ENCODE measurements at regions not wholly inside any gene's neighbourhood (a gene's known extent, or its start where the extent isn't known, plus 50 kb on each side); places are given as distances from the start of the nearest gene placed in this dataset.

DNA sequence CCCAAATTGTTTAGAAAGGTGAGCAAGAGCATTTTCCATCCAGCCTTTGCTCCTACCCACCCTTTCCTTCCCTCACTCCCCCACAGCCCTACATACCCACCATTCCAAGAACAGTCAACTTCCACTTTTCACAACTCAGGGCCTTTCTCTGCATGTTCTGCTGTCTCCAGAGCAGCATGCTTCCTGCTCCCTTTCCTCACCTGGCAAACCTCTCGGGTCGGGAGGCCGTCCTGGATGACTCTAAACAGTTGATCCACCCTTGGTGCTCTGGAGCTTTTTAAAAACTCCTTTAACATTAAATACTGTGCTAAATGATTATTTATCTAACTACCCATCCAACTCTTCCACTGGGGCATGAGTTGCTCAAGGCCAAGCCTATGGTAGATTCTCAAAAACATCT, 200.6 kb downstream of the SETD4 start:
- DNase-seq (ENCODE audit: insufficient read length) (no peak), FAIRE-seq (no peak)
- TF ChIP-seq POLR2AphosphoS5 (IDR thresholded peaks at IDR 0.05; ENCODE audit: low read depth, low read length) (no peak), POLR2A (IDR thresholded peaks at IDR 0.05; ENCODE audit: low read depth, low read length) (no peak), TAF1 (IDR thresholded peaks at IDR 0.05; ENCODE audit: borderline replicate concordance, low read depth, low read length) (no peak)

- no peak for TF ChIP-seq POLR2A (IDR thresholded peaks at IDR 0.05; ENCODE audit: low read depth, low read length)
- no peak for TF ChIP-seq POLR2AphosphoS5 (IDR thresholded peaks at IDR 0.05; ENCODE audit: low read depth, low read length)
- no peak for TF ChIP-seq TAF1 (IDR thresholded peaks at IDR 0.05; ENCODE audit: borderline replicate concordance, low read depth, low read length)
- no peak for FAIRE-seq
Measured at GRCh38 chr21:35857095-35857494, 203.2 kb downstream of the SETD4 start.

GRCh38 chr21:35855484-35855883, 204.8 kb downstream of the SETD4 start:
- FAIRE-seq = no peak
- DNase-seq (ENCODE audit: insufficient read length) = no peak
- no peak for TF ChIP-seq POLR2A (IDR thresholded peaks at IDR 0.05; ENCODE audit: low read depth, low read length)
- no peak for TF ChIP-seq POLR2AphosphoS5 (IDR thresholded peaks at IDR 0.05; ENCODE audit: low read depth, low read length)
- TF ChIP-seq TAF1 (IDR thresholded peaks at IDR 0.05; ENCODE audit: borderline replicate concordance, low read depth, low read length) = no peak

More at GRCh38 chr21:35857095-35857494, 203.2 kb downstream of the SETD4 start:
- DNase-seq (ENCODE audit: insufficient read length) = no peak

- no peak for DNase-seq (ENCODE audit: insufficient read length)
- FAIRE-seq = no peak
- no peak for TF ChIP-seq TAF1 (IDR thresholded peaks at IDR 0.05; ENCODE audit: borderline replicate concordance, low read depth, low read length)
- no peak for TF ChIP-seq POLR2A (IDR thresholded peaks at IDR 0.05; ENCODE audit: low read depth, low read length)
- TF ChIP-seq POLR2AphosphoS5 (IDR thresholded peaks at IDR 0.05; ENCODE audit: low read depth, low read length) = no peak
Measured at GRCh38 chr21:35854281-35854680, 206.0 kb downstream of the SETD4 start.

GRCh38 chr21:35853321-35854239, 206.7 kb downstream of the SETD4 start:
- no peak for FAIRE-seq
- TF ChIP-seq POLR2A (IDR thresholded peaks at IDR 0.05; ENCODE audit: low read depth, low read length) = no peak
- no peak for TF ChIP-seq POLR2AphosphoS5 (IDR thresholded peaks at IDR 0.05; ENCODE audit: low read depth, low read length)
- no peak for TF ChIP-seq TAF1 (IDR thresholded peaks at IDR 0.05; ENCODE audit: borderline replicate concordance, low read depth, low read length)
- DNase-seq (ENCODE audit: insufficient read length) = no peak

DNA sequence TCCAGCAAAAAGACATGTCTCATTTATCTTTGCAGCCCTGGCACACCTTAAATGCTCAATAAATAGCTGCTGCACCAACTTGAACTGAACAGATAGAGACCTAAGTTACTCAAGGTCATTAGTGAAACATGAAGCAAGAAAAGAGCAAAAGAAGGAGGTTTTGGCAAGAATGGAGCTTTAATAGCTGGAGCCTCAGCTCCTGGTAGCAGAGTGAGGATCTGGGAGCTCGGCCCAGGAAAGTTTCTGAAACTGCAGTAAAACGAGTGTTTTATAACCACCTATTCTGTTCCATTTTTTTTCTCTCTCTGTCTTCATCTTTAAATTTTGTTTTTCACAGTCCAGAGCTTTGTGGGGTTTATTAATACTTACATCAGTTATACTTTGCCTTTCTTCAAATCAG, 207.5 kb downstream of the SETD4 start:
- FAIRE-seq = no peak
- DNase-seq (ENCODE audit: insufficient read length) = no peak
- TF ChIP-seq TAF1 (IDR thresholded peaks at IDR 0.05; ENCODE audit: borderline replicate concordance, low read depth, low read length) (no peak), POLR2A (IDR thresholded peaks at IDR 0.05; ENCODE audit: low read depth, low read length) (no peak), POLR2AphosphoS5 (IDR thresholded peaks at IDR 0.05; ENCODE audit: low read depth, low read length) (no peak)

- DNase-seq (ENCODE audit: insufficient read length) = no peak
- no peak for FAIRE-seq
- no peak for TF ChIP-seq POLR2AphosphoS5 (IDR thresholded peaks at IDR 0.05; ENCODE audit: low read depth, low read length)
- TF ChIP-seq TAF1 (IDR thresholded peaks at IDR 0.05; ENCODE audit: borderline replicate concordance, low read depth, low read length) = no peak
- TF ChIP-seq POLR2A (IDR thresholded peaks at IDR 0.05; ENCODE audit: low read depth, low read length) = no peak
Measured at GRCh38 chr21:35850542-35851103, 209.7 kb downstream of the SETD4 start.

- DNase-seq (ENCODE audit: insufficient read length) = no peak
- TF ChIP-seq POLR2AphosphoS5 (IDR thresholded peaks at IDR 0.05; ENCODE audit: low read depth, low read length) (no peak), POLR2A (IDR thresholded peaks at IDR 0.05; ENCODE audit: low read depth, low read length) (no peak), TAF1 (IDR thresholded peaks at IDR 0.05; ENCODE audit: borderline replicate concordance, low read depth, low read length) (no peak)
- FAIRE-seq = no peak
Measured at GRCh38 chr21:35850029-35850428, 210.3 kb downstream of the SETD4 start.

DNA sequence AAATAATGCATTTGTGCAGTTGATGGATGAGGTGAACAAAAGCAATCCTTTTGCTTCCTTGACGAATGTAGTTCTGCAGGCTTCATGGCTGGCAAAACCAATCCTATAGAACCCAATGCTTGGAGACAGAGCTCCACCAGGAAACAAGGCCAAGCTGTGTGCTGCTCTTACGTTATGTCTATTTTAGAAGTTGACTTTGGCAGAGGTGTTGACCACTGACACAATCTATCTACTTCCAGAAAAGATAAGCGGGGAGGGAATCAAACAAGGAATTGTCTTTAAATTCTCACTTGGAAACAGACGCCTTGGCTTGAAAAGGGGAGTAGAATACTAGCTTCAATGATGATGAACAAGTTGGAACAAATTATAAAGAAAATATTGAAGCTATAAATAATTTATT, 211.2 kb downstream of the SETD4 start:
- TF ChIP-seq POLR2A (IDR thresholded peaks at IDR 0.05; ENCODE audit: low read depth, low read length) (no peak), TAF1 (IDR thresholded peaks at IDR 0.05; ENCODE audit: borderline replicate concordance, low read depth, low read length) (no peak), POLR2AphosphoS5 (IDR thresholded peaks at IDR 0.05; ENCODE audit: low read depth, low read length) (no peak)
- DNase-seq (ENCODE audit: insufficient read length) (no peak), FAIRE-seq (no peak)

- no peak for FAIRE-seq
- TF ChIP-seq TAF1 (IDR thresholded peaks at IDR 0.05; ENCODE audit: borderline replicate concordance, low read depth, low read length) (no peak), POLR2A (IDR thresholded peaks at IDR 0.05; ENCODE audit: low read depth, low read length) (no peak), POLR2AphosphoS5 (IDR thresholded peaks at IDR 0.05; ENCODE audit: low read depth, low read length) (no peak)
- DNase-seq (ENCODE audit: insufficient read length) = no peak
Measured at GRCh38 chr21:35843911-35844667, 216.2 kb downstream of the SETD4 start.

DNA sequence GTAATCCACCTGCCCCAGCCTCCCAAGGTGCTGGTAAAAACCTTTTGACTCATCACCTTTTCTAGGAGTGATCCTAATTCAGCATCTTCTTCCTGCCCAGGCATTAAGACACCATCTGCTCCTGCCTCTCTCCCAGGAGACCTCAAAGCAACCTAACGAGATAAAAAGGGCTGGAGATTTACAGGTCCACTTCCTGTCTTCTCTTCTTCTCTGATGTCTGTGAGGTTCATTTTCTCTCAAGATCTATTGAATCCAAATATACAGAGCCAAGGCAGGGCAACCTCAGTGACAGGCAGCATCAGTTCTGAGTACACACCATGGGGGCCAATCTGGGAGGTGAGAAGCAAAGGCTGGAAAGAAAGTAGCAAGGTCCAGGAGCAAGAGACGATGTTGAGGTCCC, 219.4 kb downstream of the SETD4 start:
- no peak for DNase-seq (ENCODE audit: insufficient read length)
- TF ChIP-seq POLR2AphosphoS5 (IDR thresholded peaks at IDR 0.05; ENCODE audit: low read depth, low read length) = no peak
- FAIRE-seq = no peak

All from GM12892 (cell line).